PFSK-1 (cell line): ENCODE measurements at regions not wholly inside any gene's neighbourhood (a gene's known extent, or its start where the extent isn't known, plus 50 kb on each side); places are given as distances from the start of the nearest gene placed in this dataset.

ENCODE experiments used
- FOXP2 ChIP-seq: optimal IDR thresholded peaks from 2 replicates; pipeline ENCODE3; 2011; ENCODE audit warnings: borderline replicate concordance, control low read depth, inconsistent platforms; ENCODE audit not compliant: insufficient read depth; ENCODE audit errors: extremely low read length, extremely low read depth
- POLR2AphosphoS5 ChIP-seq: IDR thresholded peaks from 2 replicates; pipeline ENCODE4 v1.6.1; 2012; ENCODE audit warnings: low read depth, mild to moderate bottlenecking, control low read depth, low read length, moderate library complexity
- REST ChIP-seq, 2 experiments: IDR thresholded peaks; 2 replicates each; pipeline versions ENCODE4 v1.6.1 to v1.8.0; 2011 to 2012; ENCODE audit warnings: low read depth in 2 of 2, low read length in 2 of 2, control low read depth in 1 of 2, inconsistent platforms in 1 of 2, mild to moderate bottlenecking in 1 of 2, moderate library complexity in 1 of 2; ENCODE audit not compliant: insufficient read depth in 1 of 2
- SIN3A ChIP-seq: IDR thresholded peaks from 2 replicates; pipeline ENCODE4 v1.6.1; 2012; ENCODE audit warnings: mild to moderate bottlenecking, low read length, moderate library complexity, borderline replicate concordance; ENCODE audit not compliant: insufficient read depth
- TAF1 ChIP-seq: IDR thresholded peaks from 2 replicates; pipeline ENCODE4 v1.6.1; 2012; ENCODE audit warnings: low read length, control low read depth, borderline replicate concordance; ENCODE audit not compliant: insufficient read depth

GRCh38 chr2:128633501-128633900 lies 314.8 kb upstream of the HS6ST1 start:
- TF ChIP-seq FOXP2 (no peak), SIN3A (no peak), TAF1 (no peak), POLR2AphosphoS5 (no peak), REST (IDR thresholded peaks at IDR 0.05; ENCODE audit: insufficient read depth in 1 of 2, low read depth in 2 of 2, low read length in 2 of 2) (no peak)

- TF ChIP-seq REST (IDR thresholded peaks at IDR 0.05; ENCODE audit: insufficient read depth in 1 of 2, low read depth in 2 of 2, low read length in 2 of 2) (no peak), POLR2AphosphoS5 (no peak), FOXP2 (no peak), TAF1 (no peak), SIN3A (no peak)
Observed at GRCh38 chr2:128635361-128635900, 316.8 kb upstream of the HS6ST1 start.

- no peak for TF ChIP-seq FOXP2
- TF ChIP-seq POLR2AphosphoS5 = no peak
- TF ChIP-seq TAF1 = no peak
Observed at GRCh38 chr2:128636802-128637147, 318.1 kb upstream of the HS6ST1 start.

GRCh38 chr2:128637481-128638155 lies 318.9 kb upstream of the HS6ST1 start:
- TF ChIP-seq SIN3A (no peak), TAF1 (no peak), REST (IDR thresholded peaks at IDR 0.05; ENCODE audit: insufficient read depth in 1 of 2, low read depth in 2 of 2, low read length in 2 of 2) (no peak), POLR2AphosphoS5 (no peak), FOXP2 (no peak)

GRCh38 chr2:128638341-128639119 lies 319.9 kb upstream of the HS6ST1 start:
- TF ChIP-seq SIN3A = no peak
- no peak for TF ChIP-seq POLR2AphosphoS5
- TF ChIP-seq FOXP2 = no peak
- no peak for TF ChIP-seq TAF1
- no peak for TF ChIP-seq REST (IDR thresholded peaks at IDR 0.05; ENCODE audit: insufficient read depth in 1 of 2, low read depth in 2 of 2, low read length in 2 of 2)
